Progenitor cell of endocrine pancreas (in vitro differentiated cells): ENCODE measurements at regions not wholly inside any gene's neighbourhood (a gene's known extent, or its start where the extent isn't known, plus 50 kb on each side); places are given as distances from the start of the nearest gene placed in this dataset.

Experiments used
- DNase-seq: peaks from one replicate; pipeline ENCODE4 v3.0.0; 2021; ENCODE audit warnings: low spot score; ENCODE audit not compliant: unreplicated experiment
- H3K27ac Mint-ChIP-seq: 2 replicates; pipeline ENCODE4 v1.8.0; 2021; ENCODE audit warnings: mild to moderate bottlenecking, moderate library complexity, mixed read lengths
- H3K27me3 Mint-ChIP-seq: 2 replicates; pipeline ENCODE4 v1.8.0; 2021; ENCODE audit warnings: mixed read lengths
- H3K36me3 Mint-ChIP-seq: 2 replicates; pipeline ENCODE4 v1.8.0; 2022; ENCODE audit warnings: mixed read lengths; ENCODE audit not compliant: insufficient read depth
- H3K4me1 Mint-ChIP-seq: 2 replicates; pipeline ENCODE4 v1.8.0; 2021; ENCODE audit warnings: low read depth, mixed read lengths
- H3K4me3 Mint-ChIP-seq: 2 replicates; pipeline ENCODE4 v1.8.0; 2021; ENCODE audit warnings: low read depth, mild to moderate bottlenecking, moderate library complexity, mixed read lengths
- H3K9me3 Mint-ChIP-seq: 2 replicates; pipeline ENCODE4 v1.8.0; 2021; ENCODE audit warnings: low read depth, mixed read lengths
- TF ChIP-seq, protein P1 (sequence below): fragments of 200-600 bp; sonication (generic); IDR thresholded peaks from one replicate; pipeline ENCODE4 v1.5.0; 2021; ENCODE audit warnings: antibody characterized with exemption, mild to moderate bottlenecking; ENCODE audit not compliant: unreplicated experiment

- no peak for DNase-seq
- Mint-ChIP-seq H3K27me3 (peaks cover 17% of the 10 kb centered on the region), H3K9me3 (peaks cover 14% of the 10 kb centered on the region), H3K4me3 (no peak overlapping the region), H3K4me1 (no peaks in the 10 kb centered on the region), H3K36me3 (no peaks in the 10 kb centered on the region), H3K27ac (no peak overlapping the region)
- TF ChIP-seq, protein P1, sequence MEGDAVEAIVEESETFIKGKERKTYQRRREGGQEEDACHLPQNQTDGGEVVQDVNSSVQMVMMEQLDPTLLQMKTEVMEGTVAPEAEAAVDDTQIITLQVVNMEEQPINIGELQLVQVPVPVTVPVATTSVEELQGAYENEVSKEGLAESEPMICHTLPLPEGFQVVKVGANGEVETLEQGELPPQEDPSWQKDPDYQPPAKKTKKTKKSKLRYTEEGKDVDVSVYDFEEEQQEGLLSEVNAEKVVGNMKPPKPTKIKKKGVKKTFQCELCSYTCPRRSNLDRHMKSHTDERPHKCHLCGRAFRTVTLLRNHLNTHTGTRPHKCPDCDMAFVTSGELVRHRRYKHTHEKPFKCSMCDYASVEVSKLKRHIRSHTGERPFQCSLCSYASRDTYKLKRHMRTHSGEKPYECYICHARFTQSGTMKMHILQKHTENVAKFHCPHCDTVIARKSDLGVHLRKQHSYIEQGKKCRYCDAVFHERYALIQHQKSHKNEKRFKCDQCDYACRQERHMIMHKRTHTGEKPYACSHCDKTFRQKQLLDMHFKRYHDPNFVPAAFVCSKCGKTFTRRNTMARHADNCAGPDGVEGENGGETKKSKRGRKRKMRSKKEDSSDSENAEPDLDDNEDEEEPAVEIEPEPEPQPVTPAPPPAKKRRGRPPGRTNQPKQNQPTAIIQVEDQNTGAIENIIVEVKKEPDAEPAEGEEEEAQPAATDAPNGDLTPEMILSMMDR, result no peak
Measured at GRCh38 chr3:158882445-158882844, 80.6 kb downstream of the MFSD1 start.

- Mint-ChIP-seq H3K36me3 (no peaks in the 10 kb centered on the region), H3K4me3 (no peak overlapping the region), H3K9me3 (no peaks in the 10 kb centered on the region), H3K4me1 (peaks cover 5% of the 10 kb centered on the region), H3K27me3 (peaks cover 13% of the 10 kb centered on the region), H3K27ac (no peak overlapping the region)
- no peak for DNase-seq
- TF ChIP-seq, protein P1, result no peak
Measured at GRCh38 chr3:158896729-158897128, 94.9 kb downstream of the MFSD1 start.

DNA sequence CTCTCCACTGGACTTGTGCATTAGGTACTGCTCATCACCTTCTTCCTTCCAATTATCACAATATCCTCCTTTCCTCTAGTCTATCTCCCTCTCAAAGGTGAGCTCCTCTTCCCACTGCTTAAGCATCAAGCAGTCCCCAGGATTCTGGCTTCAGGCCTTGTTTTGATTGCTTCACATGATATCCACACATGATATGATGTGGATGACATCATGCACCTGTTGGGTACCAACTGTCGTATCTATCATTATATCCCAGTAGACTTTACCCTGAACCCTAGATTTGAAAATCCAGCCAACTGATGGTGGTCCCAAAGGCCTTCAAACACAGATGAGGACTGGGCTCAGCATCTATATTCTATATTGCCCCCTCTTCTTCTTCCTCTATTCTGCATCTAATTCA is 104.9 kb downstream of the MFSD1 start:
- Mint-ChIP-seq H3K9me3 (no peaks in the 10 kb centered on the region), H3K27ac (no peak overlapping the region), H3K4me1 (no peaks in the 10 kb centered on the region), H3K4me3 (no peak overlapping the region), H3K36me3 (no peaks in the 10 kb centered on the region), H3K27me3 (peaks cover 28% of the 10 kb centered on the region)
- no peak for DNase-seq
- TF ChIP-seq, protein P1, result no peak

GRCh38 chr3:158908187-158908734 is 106.4 kb downstream of the MFSD1 start:
- H3K36me3 Mint-ChIP-seq, result no peaks in the 10 kb centered on the region
- peaks cover 25% of the 10 kb centered on the region for H3K27me3 Mint-ChIP-seq
- DNase-seq, result no peak
- no peak overlapping the region for H3K4me3 Mint-ChIP-seq
- H3K9me3 Mint-ChIP-seq, result no peaks in the 10 kb centered on the region
- TF ChIP-seq, protein P1, result peak; percentile 10
- no peak overlapping the region for H3K27ac Mint-ChIP-seq
- no peaks in the 10 kb centered on the region for H3K4me1 Mint-ChIP-seq

- Mint-ChIP-seq H3K27ac (no peak overlapping the region), H3K4me1 (no peaks in the 10 kb centered on the region), H3K4me3 (no peak overlapping the region), H3K9me3 (no peaks in the 10 kb centered on the region), H3K27me3 (peaks cover 25% of the 10 kb centered on the region), H3K36me3 (no peaks in the 10 kb centered on the region)
- TF ChIP-seq, protein P1, result no peak
- no peak for DNase-seq
Measured at GRCh38 chr3:158909870-158910269, 108.0 kb downstream of the MFSD1 start.
